ENCODE measurements at regions not wholly inside any gene's neighbourhood (a gene's known extent, or its start where the extent isn't known, plus 50 kb on each side); places are given as distances from the start of the nearest gene placed in this dataset.
"Not testable (repeated sequence)": the region's sequence is repeated elsewhere in the genome, so short reads cannot be mapped to it uniquely, and the experiment has no call there.

DNA sequence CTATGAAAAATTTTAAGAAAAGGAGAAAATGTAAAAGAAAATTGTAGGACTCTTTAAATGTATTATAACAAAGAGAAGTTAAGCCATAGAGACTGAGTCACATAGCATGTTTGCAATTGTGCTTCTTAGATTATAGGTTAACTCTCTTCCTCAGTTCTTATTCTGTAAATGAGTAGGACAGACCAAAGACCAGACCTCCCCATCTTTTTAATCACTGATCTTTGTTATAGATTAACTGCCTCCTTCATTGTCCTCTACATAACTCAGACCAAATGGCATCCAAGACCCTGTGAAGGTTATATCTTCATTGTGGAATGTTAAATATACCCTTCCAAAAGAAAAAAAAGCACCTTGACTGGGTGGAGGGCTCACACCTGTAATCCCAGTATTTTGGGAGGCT, 316.9 kb upstream of the LRRTM4 start:
- DNase-seq: no peak

DNA sequence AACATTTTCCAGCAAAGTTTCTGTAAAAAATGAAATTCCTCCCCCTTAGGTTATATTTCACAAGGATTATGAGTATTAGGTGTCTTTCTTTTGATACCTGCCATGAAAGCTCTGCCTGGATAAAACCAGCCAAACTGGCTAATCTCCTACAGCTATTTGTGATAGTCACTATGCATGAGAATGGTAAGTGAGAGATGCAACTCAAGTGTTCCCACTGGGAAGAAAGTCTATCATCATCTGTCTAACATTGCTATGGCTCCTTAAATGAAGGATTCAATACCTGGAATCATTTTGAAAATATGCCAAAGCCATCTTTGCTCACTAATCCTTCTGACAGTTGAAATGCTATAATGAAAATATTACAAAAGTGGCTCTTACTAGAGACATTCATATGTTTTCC, 339.9 kb upstream of the LRRTM4 start:
- no peak for DNase-seq

DNA sequence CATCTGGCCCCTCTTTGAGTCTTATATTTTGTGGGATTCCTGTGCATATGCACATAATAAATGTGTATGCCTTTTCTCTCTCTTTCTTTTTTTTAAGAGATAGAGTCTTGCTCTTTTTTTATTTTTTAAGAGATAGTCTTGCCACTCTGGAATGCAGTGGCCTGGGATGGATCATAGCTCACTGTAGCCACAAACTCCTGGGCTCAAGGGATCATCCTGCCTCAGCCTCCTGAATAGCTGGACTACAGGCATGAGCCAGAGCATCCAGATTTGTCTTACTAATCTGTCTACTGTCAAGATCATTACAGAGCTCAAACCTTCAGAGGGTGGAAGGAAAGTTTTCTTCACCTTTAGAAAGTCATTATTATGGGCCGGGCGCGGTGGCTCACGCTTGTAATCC, 342.2 kb upstream of the LRRTM4 start:
- DNase-seq: no peak

DNA sequence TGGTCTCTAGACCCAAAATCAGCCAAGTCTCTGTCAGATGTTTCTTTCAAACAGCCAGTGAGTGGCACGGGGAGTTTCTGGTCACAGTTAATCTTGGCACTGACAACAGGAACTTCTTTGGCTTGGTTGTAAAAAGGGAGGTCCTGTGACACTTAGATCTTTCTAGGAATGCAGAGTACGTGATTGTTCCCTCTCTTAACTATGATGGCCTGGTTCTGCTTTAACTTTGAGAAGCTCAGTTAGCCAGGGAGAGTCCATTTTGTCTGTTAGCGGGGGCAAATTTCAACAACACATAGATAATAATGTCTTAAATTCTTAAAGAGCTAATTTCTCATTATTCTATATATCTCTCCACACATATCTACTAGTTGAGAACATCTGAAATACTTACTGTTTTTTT, 344.5 kb upstream of the LRRTM4 start:
- no peak for DNase-seq

DNA sequence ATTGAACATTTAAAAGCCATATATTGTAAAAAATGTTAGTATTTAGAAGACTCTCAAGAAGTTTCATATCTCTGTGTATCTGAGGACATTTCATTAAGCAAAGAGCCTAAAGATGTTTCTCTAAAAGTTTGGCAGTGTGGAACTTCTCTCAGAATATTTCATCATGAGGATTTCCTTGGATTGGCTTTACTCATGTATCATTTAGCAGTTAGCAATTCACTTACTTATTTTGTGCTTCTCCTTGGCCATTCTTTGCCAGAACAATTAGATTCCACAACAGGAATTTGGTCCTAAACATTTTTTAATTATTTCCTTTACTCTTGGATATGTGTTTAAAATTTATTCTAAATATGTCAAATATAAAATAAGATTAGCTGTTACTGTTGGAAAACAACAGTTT, 345.0 kb upstream of the LRRTM4 start:
- no peak for DNase-seq

DNA sequence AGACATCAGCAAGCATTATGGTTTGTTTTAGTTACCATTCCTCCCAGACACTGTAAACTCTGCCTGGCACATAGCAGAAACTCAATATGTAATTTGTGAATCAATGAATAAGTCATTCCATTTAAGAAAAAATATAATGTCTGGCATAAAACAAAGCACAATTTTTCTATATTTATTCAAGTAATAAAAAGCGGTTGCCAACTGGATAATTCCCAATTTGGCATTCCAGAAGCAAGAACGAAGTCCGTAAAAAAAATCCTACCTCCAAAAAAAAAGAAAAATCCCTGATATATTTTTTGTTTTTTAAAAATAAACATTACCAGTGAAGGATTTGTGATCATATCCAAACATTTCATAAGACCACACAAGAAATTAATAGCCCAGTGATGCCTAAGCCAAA, 351.3 kb upstream of the LRRTM4 start:
- DNase-seq: no peak

DNA sequence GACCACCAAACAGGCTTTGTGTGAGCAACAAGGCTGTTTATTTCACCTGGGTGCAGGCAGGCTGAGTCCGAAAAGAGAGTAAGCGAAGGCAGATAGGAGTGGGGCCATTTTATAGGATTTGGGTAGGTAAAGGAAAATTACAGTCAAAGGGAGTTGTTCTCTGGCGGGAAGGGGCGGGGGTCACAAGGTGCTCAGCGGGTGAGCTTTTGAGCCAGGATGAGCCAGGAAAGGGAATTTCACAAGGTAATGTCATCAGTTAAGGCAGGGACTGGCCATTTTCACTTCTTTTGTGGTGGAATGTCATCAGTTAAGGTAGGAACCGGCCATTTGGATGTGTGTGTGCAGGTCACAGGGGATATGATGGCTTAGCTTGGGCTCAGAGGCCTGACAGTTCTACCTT, 378.0 kb upstream of the LRRTM4 start:
- DNase-seq: not testable (repeated sequence)

DNA sequence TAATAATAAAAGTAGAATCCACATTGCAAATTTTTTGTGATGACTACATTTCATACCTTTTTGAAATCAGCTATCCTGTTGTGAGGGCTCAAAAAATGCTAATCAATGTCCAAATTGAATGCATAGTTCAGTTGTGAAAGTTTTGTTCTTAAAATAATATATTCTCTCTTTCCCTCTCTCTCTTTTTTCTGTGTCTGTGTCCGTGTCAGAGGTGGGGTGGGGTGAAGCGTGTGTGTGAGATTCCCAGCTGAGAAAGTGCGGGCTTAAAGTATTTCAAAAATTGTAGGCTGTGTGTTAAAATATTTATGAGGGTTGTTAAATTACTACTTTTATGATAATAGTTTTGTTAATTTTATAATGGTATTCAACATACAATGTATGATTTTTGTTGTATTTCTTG, 388.0 kb upstream of the LRRTM4 start:
- no peak for DNase-seq

DNA sequence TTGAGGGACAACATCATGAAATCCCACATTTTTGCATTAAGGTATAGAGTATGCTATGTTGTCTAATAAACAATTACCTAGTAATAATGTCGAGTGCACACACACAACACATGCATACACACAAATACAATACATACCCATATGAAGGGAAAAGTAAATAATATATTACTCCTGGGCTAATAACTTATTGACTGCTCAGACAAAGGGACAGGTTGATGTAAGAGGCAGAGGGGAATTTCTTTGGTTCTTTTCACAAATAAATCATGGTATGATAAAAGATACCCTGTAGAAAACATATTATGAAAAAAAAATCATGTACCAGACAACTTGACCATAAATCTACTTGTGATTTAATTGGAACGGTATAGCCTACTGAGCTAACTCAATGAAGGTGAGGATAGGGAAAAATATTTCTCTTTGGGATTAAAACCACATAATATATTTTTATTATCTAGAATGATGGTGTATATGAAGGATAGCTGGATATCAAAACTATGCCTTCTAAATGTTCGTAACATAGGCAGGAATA, 398.7 kb upstream of the LRRTM4 start:
- DNase-seq: no peak

DNA sequence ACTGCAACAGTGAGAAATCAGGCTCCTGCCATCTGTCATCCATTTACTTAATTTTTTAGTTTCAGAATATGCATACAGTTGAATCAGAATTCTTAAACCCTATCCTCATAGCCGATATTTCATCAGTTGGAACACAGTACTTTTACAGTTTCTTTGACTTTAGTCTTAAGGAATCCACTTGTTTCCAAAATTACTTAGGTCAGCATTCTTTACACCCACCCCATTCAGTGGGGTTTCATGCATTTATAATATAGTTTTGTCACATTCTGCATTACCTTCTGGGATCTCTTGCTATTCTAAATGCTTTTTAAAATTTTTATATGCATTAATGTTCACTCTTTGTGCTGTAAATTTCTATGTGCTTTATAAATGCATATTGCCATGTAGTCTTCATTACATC, 400.4 kb upstream of the LRRTM4 start:
- no peak for DNase-seq

DNA sequence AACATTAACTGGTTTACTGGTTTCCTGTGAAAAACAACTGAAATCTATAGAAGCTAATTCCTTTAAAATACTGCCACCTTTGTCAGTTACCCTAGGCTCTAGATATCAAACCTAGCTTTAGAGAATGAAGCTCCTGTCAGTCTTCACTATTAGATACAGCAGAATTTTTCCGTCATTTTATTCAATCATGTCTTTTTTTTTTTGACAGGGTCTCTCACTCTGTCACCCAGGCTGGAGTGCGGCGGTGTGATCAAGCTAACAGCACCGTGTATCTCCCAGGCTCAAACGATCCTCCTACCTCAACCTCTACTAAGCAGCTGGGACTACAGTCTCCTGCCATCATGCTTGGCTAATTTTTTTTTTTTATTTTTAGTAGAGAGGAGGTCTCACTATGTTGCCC, 415.2 kb upstream of the LRRTM4 start:
- DNase-seq: no peak

DNA sequence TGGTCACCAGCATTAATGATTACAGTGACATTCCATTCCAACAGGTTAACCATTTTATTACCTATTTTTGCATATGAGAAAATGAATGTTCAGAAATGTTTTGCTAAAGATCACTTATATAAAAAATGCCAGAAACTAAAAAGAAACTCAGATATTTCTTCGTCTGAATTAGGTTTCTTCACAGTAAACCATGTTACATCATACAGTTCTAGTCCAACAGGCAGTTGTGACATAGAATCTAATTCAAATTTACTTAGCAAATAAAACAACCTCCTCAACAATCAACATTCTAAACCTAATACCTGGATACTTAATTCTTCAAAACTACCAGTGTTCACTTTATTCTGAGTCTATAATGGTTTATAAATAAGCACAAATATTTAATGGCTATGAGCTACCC, 416.3 kb upstream of the LRRTM4 start:
- DNase-seq: no peak

DNA sequence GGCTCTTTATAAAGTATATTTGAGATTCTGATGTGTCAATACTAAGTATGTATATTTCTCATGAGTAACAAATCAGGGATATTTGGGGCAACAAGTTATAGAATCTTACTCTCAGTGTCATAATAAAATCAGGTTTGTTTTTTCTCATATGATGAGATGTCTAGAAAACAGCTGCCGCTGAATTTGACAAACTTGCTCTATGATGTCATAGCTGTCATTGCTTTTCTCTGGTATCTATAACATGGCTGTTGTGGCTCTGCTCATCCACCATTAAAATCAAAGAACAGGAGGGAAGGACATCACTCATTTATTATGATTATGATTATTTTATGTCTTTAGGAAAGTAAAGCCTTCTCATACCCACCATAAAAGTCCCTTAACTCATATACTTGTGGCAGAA, 417.2 kb upstream of the LRRTM4 start:
- no peak for DNase-seq

DNA sequence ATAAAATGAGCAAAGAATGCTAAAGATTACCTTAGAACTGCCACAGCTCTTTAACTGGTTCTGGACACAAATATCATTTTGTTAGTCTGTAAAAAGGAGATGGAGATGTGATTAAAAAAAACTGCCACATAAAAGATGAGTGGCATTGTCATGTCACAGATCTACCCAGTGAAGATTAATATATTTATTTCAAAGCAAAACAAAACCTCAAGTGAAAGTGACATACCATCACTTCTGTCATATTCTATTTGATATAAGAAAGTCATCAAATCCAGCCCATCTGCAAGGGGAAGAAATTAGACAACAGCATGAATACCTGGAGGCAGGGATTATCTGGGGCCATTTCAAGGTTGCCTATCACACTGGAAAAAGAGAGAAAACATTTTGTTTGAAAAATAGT, 417.6 kb upstream of the LRRTM4 start:
- DNase-seq: no peak

DNA sequence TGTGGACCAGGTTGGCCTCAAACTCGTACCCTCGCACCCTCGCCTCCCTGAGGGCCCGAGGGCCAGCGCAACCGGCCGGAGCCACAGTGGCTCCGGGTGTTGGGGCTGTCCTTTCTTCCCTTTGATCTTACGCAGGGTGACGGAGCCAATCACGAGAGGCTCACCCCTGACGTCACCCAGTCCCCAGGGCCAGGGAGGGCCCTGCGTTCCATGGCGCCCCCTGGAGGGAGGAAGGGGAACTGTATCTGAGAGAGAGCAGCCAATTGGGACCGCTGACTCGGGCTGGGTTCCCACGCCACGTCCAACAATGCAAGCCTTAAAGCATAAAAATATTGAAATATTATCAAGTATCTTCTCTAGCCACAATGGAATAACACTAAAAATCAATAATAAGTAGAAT, 432.8 kb upstream of the LRRTM4 start:
- DNase-seq: no peak

DNA sequence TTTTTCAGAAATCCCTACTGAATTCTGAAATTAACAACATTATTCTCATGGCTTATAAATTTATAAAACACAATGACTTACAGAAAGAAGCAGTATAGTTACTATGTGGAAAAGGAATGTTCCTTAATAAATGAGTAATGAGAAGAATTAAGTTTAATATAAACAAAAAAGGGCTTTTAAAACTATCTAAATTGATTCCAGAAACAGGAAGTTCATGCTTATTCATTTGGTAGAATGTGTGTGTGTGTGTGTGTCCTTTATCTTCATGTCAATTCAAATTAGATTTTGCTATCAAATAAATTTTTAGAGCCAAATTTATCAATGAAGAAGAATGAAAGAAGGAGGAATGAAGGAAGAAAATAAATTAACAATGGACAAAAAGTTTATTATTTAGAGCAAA, 440.8 kb upstream of the LRRTM4 start:
- DNase-seq: no peak

DNA sequence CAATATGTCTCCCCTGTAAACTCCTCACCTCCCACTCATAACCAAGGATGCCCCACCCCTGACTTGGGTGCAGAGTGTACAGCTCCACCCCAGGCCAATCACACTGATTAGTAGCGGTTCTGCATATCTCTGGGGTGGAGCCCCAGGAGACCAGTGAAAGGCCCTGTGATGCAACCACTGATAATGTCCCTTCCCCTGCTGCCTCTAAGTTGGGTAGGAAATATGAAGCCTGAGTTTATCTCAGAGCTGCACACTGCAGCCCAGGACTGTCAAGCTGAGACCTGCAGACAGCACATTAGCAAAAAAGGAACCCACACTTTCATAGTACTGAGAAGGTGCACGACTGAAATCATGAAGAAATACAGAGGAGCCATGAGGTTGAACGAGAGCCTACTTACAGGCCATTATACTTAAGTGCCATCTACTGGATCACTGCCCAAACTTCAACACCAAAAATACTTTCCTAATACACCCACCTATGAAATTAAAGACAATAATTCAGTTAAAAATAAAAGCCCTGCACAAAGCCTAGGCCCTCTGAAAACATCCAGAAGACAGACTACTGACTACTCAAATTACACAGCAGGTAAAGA, 455.4 kb upstream of the LRRTM4 start:
- DNase-seq: no peak

DNA sequence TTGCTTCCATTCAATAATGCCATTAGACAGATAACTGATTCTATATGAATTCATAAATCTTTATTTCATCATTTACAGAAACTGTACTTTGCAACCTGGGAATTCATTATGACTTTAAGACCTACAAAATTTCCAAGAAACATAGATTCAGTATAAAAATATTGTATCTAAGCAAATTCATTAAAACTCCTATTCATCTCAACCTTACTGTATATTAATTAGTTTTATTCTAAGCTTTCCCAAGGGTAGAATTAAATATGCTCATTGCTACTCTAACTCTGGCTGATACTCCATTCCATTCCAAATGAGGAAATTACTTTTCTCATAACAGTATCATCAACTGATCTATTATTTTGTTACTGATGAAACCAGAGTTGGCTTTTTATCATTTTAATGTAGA, 473.0 kb upstream of the LRRTM4 start:
- no peak for DNase-seq

DNA sequence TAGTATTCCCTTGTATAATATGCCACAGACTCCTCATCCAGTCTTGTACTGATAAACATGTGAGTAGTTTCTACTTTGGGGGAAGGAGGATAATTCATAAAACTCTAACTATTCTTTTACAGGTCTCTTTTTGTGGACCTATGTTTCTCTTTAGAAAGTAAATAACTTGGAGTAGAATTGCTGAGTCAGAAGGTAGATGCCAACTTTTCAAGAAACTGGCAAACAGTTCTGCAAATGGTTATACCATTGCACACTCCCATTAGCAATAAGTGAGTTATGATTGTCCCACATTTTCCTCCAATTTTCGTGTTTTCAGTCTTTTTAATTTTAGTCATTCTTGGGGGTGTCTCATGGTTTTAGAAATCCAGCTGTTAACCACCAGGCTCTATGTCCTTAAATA, 477.2 kb upstream of the LRRTM4 start:
- DNase-seq: no peak

DNA sequence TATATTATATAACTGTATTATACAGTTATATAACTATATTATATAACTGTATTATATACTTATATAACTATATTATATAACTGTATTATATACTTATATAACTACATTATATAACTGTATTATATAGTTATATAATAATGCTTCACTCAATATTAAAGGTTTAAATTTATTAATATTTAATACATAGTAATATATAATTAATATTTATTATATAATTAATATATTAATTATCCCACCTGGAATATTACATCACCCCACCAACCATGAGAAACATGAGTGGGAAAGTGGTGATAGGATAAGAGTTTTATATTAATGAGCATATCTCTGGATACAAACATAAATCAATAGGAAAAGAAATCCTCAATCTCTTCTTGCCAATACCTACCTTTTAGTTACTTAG, 487.1 kb upstream of the LRRTM4 start:
- DNase-seq: no peak

DNA sequence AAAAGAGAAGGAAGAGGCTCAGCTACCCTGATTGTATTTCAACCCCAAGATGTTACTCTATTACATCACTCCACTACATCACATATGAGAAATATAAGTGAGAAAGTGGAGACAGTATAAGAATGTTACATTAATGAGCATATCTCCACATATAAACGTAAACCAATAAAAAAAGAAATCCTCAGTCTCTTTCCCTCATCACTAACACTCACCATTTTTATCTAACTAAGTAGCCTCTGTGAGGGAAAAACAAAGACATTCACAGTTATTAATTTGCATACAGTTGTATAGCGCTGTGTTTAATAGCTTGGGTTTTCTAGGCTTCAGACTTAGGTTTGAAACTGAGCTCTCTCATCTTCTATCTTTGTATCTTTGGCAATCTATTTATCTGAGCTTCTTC, 489.1 kb upstream of the LRRTM4 start:
- DNase-seq: no peak

DNA sequence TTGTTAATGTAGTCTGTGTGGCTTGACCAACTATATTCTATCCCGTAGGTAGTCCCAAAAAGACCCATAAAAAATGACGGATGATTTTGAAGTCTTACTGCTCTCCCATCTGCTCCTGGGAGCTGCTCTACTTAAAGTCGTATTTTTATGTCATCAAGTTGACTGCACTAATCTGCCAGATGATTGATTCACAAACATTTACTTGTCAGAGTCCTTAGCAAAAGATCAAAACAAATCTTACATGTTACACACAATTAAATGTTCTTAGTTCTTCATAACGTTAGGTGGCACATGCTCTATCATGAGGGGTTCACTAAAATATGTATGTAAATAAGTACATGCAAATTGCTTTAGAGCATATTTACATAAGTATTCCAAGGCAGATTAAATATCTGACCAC, 498.3 kb upstream of the LRRTM4 start:
- no peak for DNase-seq

DNA sequence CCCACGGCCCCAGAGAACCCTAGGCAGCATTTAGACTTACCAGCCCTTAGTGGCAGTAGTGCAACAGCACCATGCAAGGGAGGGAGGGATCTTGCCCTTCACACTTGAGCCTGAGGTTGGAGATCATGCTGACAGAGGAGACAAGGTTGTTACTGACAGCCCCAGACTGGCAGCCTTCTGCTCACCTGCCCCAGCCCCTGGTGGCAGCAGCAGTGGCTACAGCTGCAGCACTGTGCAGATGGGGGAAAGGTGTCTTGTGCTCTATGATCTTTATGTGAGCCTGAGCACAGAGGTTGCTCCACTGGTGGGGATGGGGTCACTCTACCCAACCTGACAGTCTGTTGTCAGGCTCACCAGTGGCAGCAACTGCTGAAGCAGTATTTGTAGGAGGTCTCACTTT, 501.2 kb upstream of the LRRTM4 start:
- no peak for DNase-seq

DNA sequence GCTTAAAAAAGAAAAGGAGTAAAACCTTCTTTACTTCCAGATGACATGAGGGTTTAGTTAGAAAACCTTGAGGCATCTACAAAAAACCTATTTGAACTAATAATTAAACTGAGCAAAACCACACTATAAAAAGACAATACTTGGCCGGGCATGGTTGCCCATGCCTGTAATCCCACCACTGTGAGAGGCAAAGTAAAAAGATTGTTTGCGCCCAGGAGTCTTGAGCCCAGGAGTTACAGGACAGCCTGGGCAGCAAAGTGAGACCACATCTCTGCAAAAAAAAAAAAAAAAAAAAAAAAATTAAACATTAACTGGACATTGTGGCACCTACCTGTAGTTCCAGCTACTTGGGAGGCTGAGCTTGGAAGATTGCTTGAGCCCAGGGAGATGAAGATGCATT, 502.8 kb upstream of the LRRTM4 start:
- no peak for DNase-seq

DNA sequence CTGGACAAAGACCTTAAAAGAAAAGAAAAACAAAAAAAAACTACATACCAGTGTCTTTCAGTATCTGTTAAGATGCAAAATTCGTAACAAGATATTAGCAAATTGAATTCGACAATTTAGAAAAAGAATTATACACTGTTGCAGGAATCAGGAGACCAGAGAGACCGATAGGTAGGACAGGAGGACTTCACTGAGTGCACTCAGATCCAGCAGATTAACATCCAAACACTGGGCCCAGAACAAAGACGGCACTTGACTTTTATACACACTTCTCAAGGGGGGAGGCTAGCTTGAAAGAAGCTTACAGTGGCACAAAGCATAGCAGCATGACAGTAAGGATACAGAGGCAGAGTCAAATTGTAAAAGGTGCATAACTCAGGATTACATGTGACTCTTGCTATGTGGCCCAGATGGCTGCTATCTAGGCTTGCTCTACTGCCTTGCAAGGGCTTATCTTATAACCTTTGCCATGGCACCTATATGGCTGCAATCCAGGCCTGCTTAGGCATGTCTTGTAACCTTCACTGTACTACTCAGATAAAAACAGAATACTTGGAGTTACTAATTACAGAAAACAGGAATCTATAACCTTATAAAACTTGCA, 507.3 kb upstream of the LRRTM4 start:
- DNase-seq: no peak

Measured in NCI-H2029 treated with DMSO at 0.1 percent for 48 hours (cell line).